CD14-positive monocyte (primary cell): ENCODE measurements at regions not wholly inside any gene's neighbourhood (a gene's known extent, or its start where the extent isn't known, plus 50 kb on each side); places are given as distances from the start of the nearest gene placed in this dataset.

Experiments used
- DNase-seq, 3 donors: peaks; one replicate each; pipeline ENCODE4 v3.0.0-alpha.2; 2011 to 2022
- H2AFZ ChIP-seq: 2 replicates; pipeline ENCODE4 v1.6.0; 2012; ENCODE audit warnings: mild to moderate bottlenecking, low read depth, low read length, inconsistent platforms; ENCODE audit not compliant: insufficient read depth, poor library complexity, severe bottlenecking
- H3K27ac ChIP-seq, 2 donors: 1 replicate in 1 of 2; 2 replicates in 1 of 2; pipeline ENCODE4 v1.5.1; 2012 to 2013; ENCODE audit warnings: low read length in 2 of 2, control low read depth in 1 of 2, inconsistent platforms in 1 of 2, low read depth in 1 of 2, mild to moderate bottlenecking in 1 of 2
- H3K27me3 ChIP-seq, 2 donors: one replicate each; pipeline versions ENCODE4 v1.6.0 to v1.6.1; 2011 to 2013; ENCODE audit warnings: low read length in 2 of 2; ENCODE audit not compliant: control insufficient read depth in 2 of 2, insufficient read depth in 2 of 2
- H3K36me3 ChIP-seq, 2 donors: replicated peaks in 1 of 2; 1 replicate in 1 of 2; 2 replicates in 1 of 2; pipeline versions ENCODE4 v1.5.1 to v1.6.1; 2012 to 2013; ENCODE audit warnings: low read length in 2 of 2, control low read depth in 1 of 2, inconsistent platforms in 1 of 2, mild to moderate bottlenecking in 1 of 2; ENCODE audit not compliant: insufficient read depth in 2 of 2, control insufficient read depth in 1 of 2
- H3K4me1 ChIP-seq, 2 donors: 1 replicate in 1 of 2; 2 replicates in 1 of 2; pipeline versions ENCODE4 v1.5.1 to v1.6.1; 2012 to 2013; ENCODE audit warnings: low read length in 2 of 2, control low read depth in 1 of 2, inconsistent platforms in 1 of 2, mild to moderate bottlenecking in 1 of 2, moderate library complexity in 1 of 2; ENCODE audit not compliant: insufficient read depth in 2 of 2, control insufficient read depth in 1 of 2
- H3K4me2 ChIP-seq: replicated peaks from 2 replicates; pipeline ENCODE3; 2012; ENCODE audit warnings: low read length, moderate library complexity, mild to moderate bottlenecking; ENCODE audit not compliant: poor library complexity, severe bottlenecking; ENCODE audit errors: extremely low read depth
- H3K4me3 ChIP-seq, 3 experiments: fragments of 200-600 bp in 1 of 3; sonication (generic) in 1 of 3; replicated peaks in 1 of 3; 1 replicate in 2 of 3; 2 replicates in 1 of 3; pipeline ENCODE4 v1.5.1; 2011 to 2013; ENCODE audit warnings: low read length in 3 of 3, mild to moderate bottlenecking in 3 of 3, control low read depth in 2 of 3, low read depth in 2 of 3, inconsistent platforms in 1 of 3, moderate library complexity in 1 of 3
- H3K79me2 ChIP-seq: 2 replicates; pipeline ENCODE4 v1.6.0; 2012; ENCODE audit warnings: mild to moderate bottlenecking, control low read depth, inconsistent platforms, low read length, moderate library complexity; ENCODE audit not compliant: insufficient read depth
- H3K9ac ChIP-seq: 2 replicates; pipeline ENCODE4 v1.6.0; 2017; ENCODE audit warnings: low read length, mild to moderate bottlenecking; ENCODE audit not compliant: insufficient read depth, poor library complexity, severe bottlenecking
- H3K9me3 ChIP-seq, 2 donors: replicated peaks in 1 of 2; 1 replicate in 1 of 2; 2 replicates in 1 of 2; pipeline versions ENCODE4 v1.5.1 to v1.6.1; 2012 to 2013; ENCODE audit warnings: low read length in 2 of 2, control low read depth in 1 of 2; ENCODE audit not compliant: control insufficient read depth in 1 of 2, insufficient read depth in 1 of 2
- H4K20me1 ChIP-seq: 2 replicates; pipeline ENCODE4 v1.6.0; 2012; ENCODE audit warnings: mild to moderate bottlenecking, low read length, control low read depth, moderate library complexity; ENCODE audit not compliant: insufficient read depth
- H3K27ac Mint-ChIP-seq, 7 donors: one replicate each; pipeline ENCODE4 v1.8.0; 2020; ENCODE audit warnings: mild to moderate bottlenecking in 7 of 7, mixed read lengths in 7 of 7, moderate library complexity in 6 of 7, inconsistent platforms in 2 of 7
- H3K27me3 Mint-ChIP-seq, 3 donors: one replicate each; pipeline ENCODE4 v1.8.0; 2021 to 2022; ENCODE audit warnings: low read depth in 3 of 3, mild to moderate bottlenecking in 3 of 3, mixed read lengths in 3 of 3, moderate library complexity in 3 of 3, inconsistent platforms in 1 of 3
- H3K36me3 Mint-ChIP-seq, 2 donors: one replicate each; pipeline ENCODE4 v1.8.0; 2020; ENCODE audit warnings: mixed read lengths in 2 of 2, inconsistent platforms in 1 of 2, mild to moderate bottlenecking in 1 of 2
- H3K4me1 Mint-ChIP-seq: one replicate; pipeline ENCODE4 v1.8.0; 2020; ENCODE audit warnings: mild to moderate bottlenecking, mixed read lengths
- H3K4me3 Mint-ChIP-seq, 2 donors: one replicate each; pipeline ENCODE4 v1.8.0; 2020; ENCODE audit warnings: mild to moderate bottlenecking in 2 of 2, mixed read lengths in 2 of 2, moderate library complexity in 1 of 2
- H3K9me3 Mint-ChIP-seq, 7 donors: one replicate each; pipeline ENCODE4 v1.8.0; 2020 to 2022; ENCODE audit warnings: mixed read lengths in 7 of 7, mild to moderate bottlenecking in 6 of 7, moderate library complexity in 6 of 7, inconsistent platforms in 2 of 7
- CTCF ChIP-seq: fragments of 200-600 bp; IDR thresholded peaks from one replicate; pipeline ENCODE4 v1.8.0; 2022; ENCODE audit warnings: antibody characterized with exemption, mild to moderate bottlenecking
- WGBS: methylation state at CpG from one replicate; pipeline ENCODE4 v1.1.5; 2013; ENCODE audit warnings: missing lambda C conversion rate; ENCODE audit not compliant: insufficient coverage; 5-methylcytosine and 5-hydroxymethylcytosine counted together
- intact Hi-C, 2 donors: fragments of 100-400 bp; cut with micrococcal nuclease; formaldehyde crosslinking; loops; one replicate each; pipeline versions ENCODE4 v1.15.0 to v1.15.1; 2023

- DNase-seq = no peak
- peaks cover 0 to 2% (median 0%) of the 10 kb centered on the region in 3 donors for H3K27me3 Mint-ChIP-seq
- H3K9me3 Mint-ChIP-seq = peaks cover 0 to 7% (median 0%) of the 10 kb centered on the region in 7 donors
- H3K4me1 ChIP-seq = no peaks in the 10 kb centered on the region
- H3K4me2 ChIP-seq = no peak overlapping the region
- H3K4me3 ChIP-seq = no peak overlapping the region
- H3K36me3 Mint-ChIP-seq = no peaks in the 10 kb centered on the region
- H2AFZ ChIP-seq = no peak overlapping the region
- H4K20me1 ChIP-seq = no peaks in the 10 kb centered on the region
- no CpG with 5 or more reads among the region's 1 CpG for WGBS
- H3K4me3 Mint-ChIP-seq = no peak overlapping the region
- H3K9ac ChIP-seq = no peak overlapping the region
- intact Hi-C loops = no loop called here
- TF ChIP-seq CTCF = no peak
- H3K4me1 Mint-ChIP-seq = no peaks in the 10 kb centered on the region
- H3K27ac ChIP-seq = no peak overlapping the region
- H3K27me3 ChIP-seq = no peaks in the 10 kb centered on the region
- H3K27ac Mint-ChIP-seq = no peak overlapping the region
- no peaks in the 10 kb centered on the region for H3K36me3 ChIP-seq
- no peaks in the 10 kb centered on the region for H3K79me2 ChIP-seq
- H3K9me3 ChIP-seq = no peaks in the 10 kb centered on the region
Measured at GRCh38 chrX:117839544-117839943, 277.1 kb downstream of the KLHL13 start.

GRCh38 chrX:117838581-117839331 lies 277.9 kb downstream of the KLHL13 start:
- WGBS = 59% methylated on average over 2 of the region's 3 CpGs
- Histone ChIP-seq H3K27ac (no peak overlapping the region), H3K9me3 (peaks cover 0 to 4% of the 10 kb centered on the region in 2 donors), H3K36me3 (no peaks in the 10 kb centered on the region), H3K79me2 (no peaks in the 10 kb centered on the region), H3K4me1 (no peaks in the 10 kb centered on the region), H2AFZ (no peak overlapping the region), H3K9ac (no peak overlapping the region), H3K4me3 (no peak overlapping the region), H4K20me1 (no peaks in the 10 kb centered on the region), H3K4me2 (no peak overlapping the region), H3K27me3 (no peaks in the 10 kb centered on the region)
- H3K27ac Mint-ChIP-seq = no peak overlapping the region
- H3K27me3 Mint-ChIP-seq = peaks cover 0 to 2% (median 0%) of the 10 kb centered on the region in 3 donors
- no peaks in the 10 kb centered on the region for H3K4me1 Mint-ChIP-seq
- no peak overlapping the region for H3K4me3 Mint-ChIP-seq
- intact Hi-C loops = no loop called here
- DNase-seq = no peak
- peaks cover 0 to 7% (median 0%) of the 10 kb centered on the region in 7 donors for H3K9me3 Mint-ChIP-seq
- TF ChIP-seq CTCF = no peak
- H3K36me3 Mint-ChIP-seq = no peaks in the 10 kb centered on the region
